B cell (primary cell): ENCODE measurements at regions not wholly inside any gene's neighbourhood (a gene's known extent, or its start where the extent isn't known, plus 50 kb on each side); places are given as distances from the start of the nearest gene placed in this dataset.

Experiments
- EZH2 ChIP-seq: IDR thresholded peaks from 2 replicates; pipeline ENCODE4 v1.6.1; 2012; ENCODE audit warnings: borderline replicate concordance, low read depth, mild to moderate bottlenecking, moderate library complexity, low read length; ENCODE audit not compliant: insufficient read depth, poor library complexity, severe bottlenecking
- TF ChIP-seq, protein P1 (sequence below): fragments of 200-600 bp; IDR thresholded peaks from one replicate; pipeline ENCODE4 v1.8.0; 2022; ENCODE audit warnings: antibody characterized with exemption, mild to moderate bottlenecking

DNA sequence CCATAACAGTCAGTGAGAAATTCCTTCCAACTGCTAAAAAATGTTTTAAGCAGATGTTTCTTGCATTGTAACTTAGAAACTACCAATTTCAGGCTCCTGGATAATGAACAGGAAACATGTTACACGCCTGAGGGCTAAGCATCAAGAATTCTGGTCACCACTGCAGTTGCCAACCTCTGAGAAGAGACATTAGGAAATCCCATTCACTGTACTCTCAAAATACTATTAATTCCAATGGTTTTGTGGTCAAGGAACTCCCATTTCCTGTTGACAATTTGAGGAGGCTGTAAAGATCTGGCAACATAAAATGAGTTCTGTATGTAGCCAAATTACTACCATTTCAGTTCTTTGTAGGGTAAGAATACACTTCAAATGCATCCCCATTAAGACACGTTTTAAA is 456.0 kb upstream of the MEF2C start:
- TF ChIP-seq, protein P1, sequence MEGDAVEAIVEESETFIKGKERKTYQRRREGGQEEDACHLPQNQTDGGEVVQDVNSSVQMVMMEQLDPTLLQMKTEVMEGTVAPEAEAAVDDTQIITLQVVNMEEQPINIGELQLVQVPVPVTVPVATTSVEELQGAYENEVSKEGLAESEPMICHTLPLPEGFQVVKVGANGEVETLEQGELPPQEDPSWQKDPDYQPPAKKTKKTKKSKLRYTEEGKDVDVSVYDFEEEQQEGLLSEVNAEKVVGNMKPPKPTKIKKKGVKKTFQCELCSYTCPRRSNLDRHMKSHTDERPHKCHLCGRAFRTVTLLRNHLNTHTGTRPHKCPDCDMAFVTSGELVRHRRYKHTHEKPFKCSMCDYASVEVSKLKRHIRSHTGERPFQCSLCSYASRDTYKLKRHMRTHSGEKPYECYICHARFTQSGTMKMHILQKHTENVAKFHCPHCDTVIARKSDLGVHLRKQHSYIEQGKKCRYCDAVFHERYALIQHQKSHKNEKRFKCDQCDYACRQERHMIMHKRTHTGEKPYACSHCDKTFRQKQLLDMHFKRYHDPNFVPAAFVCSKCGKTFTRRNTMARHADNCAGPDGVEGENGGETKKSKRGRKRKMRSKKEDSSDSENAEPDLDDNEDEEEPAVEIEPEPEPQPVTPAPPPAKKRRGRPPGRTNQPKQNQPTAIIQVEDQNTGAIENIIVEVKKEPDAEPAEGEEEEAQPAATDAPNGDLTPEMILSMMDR = no peak
- no peak for TF ChIP-seq EZH2
